ENCODE measurements at regions not wholly inside any gene's neighbourhood (a gene's known extent, or its start where the extent isn't known, plus 50 kb on each side); places are given as distances from the start of the nearest gene placed in this dataset.

DNA sequence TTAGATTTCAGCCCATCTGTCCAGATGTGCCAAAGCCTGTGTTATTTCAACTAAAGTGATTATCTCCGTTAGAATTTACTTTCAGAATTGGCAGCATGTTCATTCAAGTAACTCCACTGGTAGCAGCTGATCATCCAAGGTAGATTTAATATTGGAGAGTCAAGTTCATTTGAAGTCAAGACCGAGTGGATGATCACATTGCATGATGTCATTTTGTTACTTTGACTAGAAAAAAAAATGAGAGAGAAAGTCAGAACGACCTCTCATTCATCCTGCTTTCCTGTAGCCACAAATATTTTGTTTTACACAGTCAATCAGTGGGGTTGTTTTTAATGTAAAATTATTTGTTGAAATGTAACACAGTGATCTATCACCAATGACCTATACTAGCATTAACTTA lies 196.7 kb upstream of the PHYHIPL start:
- TF ChIP-seq SP1 (IDR thresholded peaks at IDR 0.05) (no peak), NFRKB (IDR thresholded peaks at IDR 0.05) (no peak), FOXM1 (IDR thresholded peaks at IDR 0.05; ENCODE audit: borderline replicate concordance) (no peak), CTBP1 (IDR thresholded peaks at IDR 0.05; ENCODE audit: borderline replicate concordance) (no peak), TARDBP (IDR thresholded peaks at IDR 0.05) (no peak), LEF1 (IDR thresholded peaks at IDR 0.05; ENCODE audit: borderline replicate concordance) (no peak), FOXA1 (IDR thresholded peaks at IDR 0.05) (no peak), SUZ12 (IDR thresholded peaks at IDR 0.05) (no peak), ELF4 (IDR thresholded peaks at IDR 0.05) (no peak), ARNT (IDR thresholded peaks at IDR 0.05) (no peak)
- TF ChIP-seq, protein P1, sequence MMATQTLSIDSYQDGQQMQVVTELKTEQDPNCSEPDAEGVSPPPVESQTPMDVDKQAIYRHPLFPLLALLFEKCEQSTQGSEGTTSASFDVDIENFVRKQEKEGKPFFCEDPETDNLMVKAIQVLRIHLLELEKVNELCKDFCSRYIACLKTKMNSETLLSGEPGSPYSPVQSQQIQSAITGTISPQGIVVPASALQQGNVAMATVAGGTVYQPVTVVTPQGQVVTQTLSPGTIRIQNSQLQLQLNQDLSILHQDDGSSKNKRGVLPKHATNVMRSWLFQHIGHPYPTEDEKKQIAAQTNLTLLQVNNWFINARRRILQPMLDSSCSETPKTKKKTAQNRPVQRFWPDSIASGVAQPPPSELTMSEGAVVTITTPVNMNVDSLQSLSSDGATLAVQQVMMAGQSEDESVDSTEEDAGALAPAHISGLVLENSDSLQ (IDR thresholded peaks at IDR 0.05), result no peak
